Lower lobe of right lung (tissue), 2 donors: ENCODE measurements at regions not wholly inside any gene's neighbourhood (a gene's known extent, or its start where the extent isn't known, plus 50 kb on each side); places are given as distances from the start of the nearest gene placed in this dataset.

Experiments
- ATAC-seq, 2 donors: fragments of 200-7000 bp; cut with Tn5 transposase; one replicate each; pipeline ENCODE4 v1.9.1; 2020 to 2022; ENCODE audit warnings: mild to moderate bottlenecking in 2 of 2, moderate library complexity in 2 of 2
- DNase-seq: peaks from one replicate; pipeline ENCODE4 v3.0.0-alpha.2; 2020
- H3K27ac ChIP-seq: fragments of 200-600 bp; one replicate; pipeline ENCODE4 v1.8.0; 2022
- H3K27me3 ChIP-seq: fragments of 200-600 bp; one replicate; pipeline ENCODE4 v1.8.0; 2022; ENCODE audit warnings: low read depth
- H3K36me3 ChIP-seq: fragments of 200-600 bp; one replicate; pipeline ENCODE4 v1.8.0; 2022; ENCODE audit warnings: mild to moderate bottlenecking
- H3K4me1 ChIP-seq: fragments of 200-600 bp; one replicate; pipeline ENCODE4 v1.8.0; 2022
- H3K4me3 ChIP-seq: fragments of 200-600 bp; one replicate; pipeline ENCODE4 v1.8.0; 2022; ENCODE audit warnings: mild to moderate bottlenecking
- H3K9me3 ChIP-seq: fragments of 200-600 bp; one replicate; pipeline ENCODE4 v1.8.0; 2022
- CTCF ChIP-seq: fragments of 200-600 bp; IDR thresholded peaks from one replicate; pipeline ENCODE4 v1.8.0; 2022; ENCODE audit warnings: antibody characterized with exemption, mild to moderate bottlenecking
- intact Hi-C: fragments of 100-400 bp; cut with DNase I; formaldehyde crosslinking; loops from one replicate; pipeline ENCODE4 v1.11.0; 2022
- donor health status: DM: no; HTN: yes; CAD: no; lungs with severe emphysema.

GRCh38 chr2:239603411-239604356 is 202.9 kb upstream of the HDAC4 start:
- TF ChIP-seq CTCF, result no peak
- no peaks in the 10 kb centered on the region for H3K9me3 ChIP-seq
- DNase-seq (peak; percentile 36), ATAC-seq (no peak)
- H3K36me3 ChIP-seq, result no peaks in the 10 kb centered on the region
- H3K4me3 ChIP-seq, result no peak overlapping the region
- H3K27ac ChIP-seq, result no peak overlapping the region
- peaks cover 10% of the 10 kb centered on the region for H3K4me1 ChIP-seq
- intact Hi-C loops, result no loop called here
- no peaks in the 10 kb centered on the region for H3K27me3 ChIP-seq

DNA sequence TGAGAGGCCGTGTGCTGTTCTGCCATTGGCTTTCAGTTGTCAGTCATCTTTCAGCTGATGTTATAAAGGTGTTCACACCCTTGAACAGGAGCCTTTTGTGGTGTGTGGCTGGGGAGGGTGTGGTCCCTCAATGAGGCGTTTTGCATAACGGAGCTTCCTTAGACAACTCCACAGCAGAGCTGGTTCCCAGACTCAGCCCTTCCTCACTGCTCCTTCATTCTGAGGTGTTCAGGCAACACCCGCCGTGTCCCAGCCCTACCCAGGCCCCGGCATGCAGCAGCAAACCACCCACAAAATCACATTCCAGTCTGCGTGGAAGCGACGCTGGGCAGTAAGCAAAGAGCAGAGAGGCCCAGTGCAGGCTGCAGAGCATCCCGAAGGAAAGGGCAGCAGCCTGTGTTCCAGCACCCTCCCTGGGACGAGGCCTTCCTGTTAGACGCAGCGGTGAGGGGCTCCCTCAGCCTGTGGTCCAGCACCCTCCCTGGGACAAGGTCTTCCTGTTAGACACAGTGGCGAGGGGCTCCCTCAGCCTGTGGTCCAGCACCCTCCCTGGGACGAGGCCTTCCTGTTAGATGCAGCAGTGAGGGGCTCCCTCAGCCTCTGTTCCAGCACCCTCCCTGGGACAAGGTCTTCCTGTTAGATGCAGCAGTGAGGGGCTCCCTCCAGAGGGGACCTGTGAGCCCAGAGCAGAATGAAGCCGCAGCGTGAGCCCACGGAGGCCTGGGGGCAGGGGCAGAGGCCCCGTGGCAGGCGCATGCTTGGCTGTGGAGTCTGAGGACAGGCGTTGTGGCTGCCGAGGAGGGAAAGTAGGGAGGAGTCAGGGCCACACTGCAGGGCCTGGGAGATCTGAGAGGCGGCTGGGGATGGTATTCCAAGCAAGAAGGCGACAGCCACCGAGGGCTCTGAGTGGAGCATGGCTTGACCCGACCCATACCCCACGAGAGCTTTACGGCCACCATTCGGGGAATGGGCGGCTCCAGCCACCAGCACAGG is 201.8 kb upstream of the HDAC4 start:
- no peaks in the 10 kb centered on the region for H3K9me3 ChIP-seq
- ATAC-seq (peak in 1 of 2 donors; percentile 22), DNase-seq (peak; percentile 39)
- intact Hi-C loops, result no loop called here
- H3K27ac ChIP-seq, result no peak overlapping the region
- no peaks in the 10 kb centered on the region for H3K27me3 ChIP-seq
- H3K36me3 ChIP-seq, result no peaks in the 10 kb centered on the region
- peaks cover 10% of the 10 kb centered on the region for H3K4me1 ChIP-seq
- no peak for TF ChIP-seq CTCF
- no peak overlapping the region for H3K4me3 ChIP-seq

DNA sequence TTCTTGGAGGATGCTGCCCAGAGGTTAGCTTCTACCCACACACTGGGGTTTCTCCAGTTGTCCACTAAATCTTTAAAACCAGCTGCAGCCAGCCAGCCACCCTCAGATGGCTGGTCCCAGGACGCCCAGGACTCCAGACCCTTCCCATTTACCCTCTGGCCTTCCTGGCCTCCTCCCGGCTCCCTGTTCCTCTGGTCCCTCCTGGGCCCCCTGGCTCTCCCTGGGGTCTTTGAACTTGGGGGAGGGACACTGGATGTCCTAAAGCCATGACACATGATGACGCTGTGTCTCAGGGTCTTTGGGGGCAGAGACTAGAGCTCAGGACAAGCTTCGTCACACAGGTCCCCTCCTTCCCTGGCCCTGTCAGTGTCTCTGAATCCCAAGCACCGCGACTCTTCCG is 201.1 kb upstream of the HDAC4 start:
- intact Hi-C loops, result no loop called here
- ATAC-seq (no peak), DNase-seq (peak; percentile 24)
- no peak for TF ChIP-seq CTCF
- Histone ChIP-seq H3K4me1 (peaks cover 10% of the 10 kb centered on the region), H3K9me3 (no peaks in the 10 kb centered on the region), H3K4me3 (no peak overlapping the region), H3K27ac (no peak overlapping the region), H3K27me3 (no peaks in the 10 kb centered on the region), H3K36me3 (no peaks in the 10 kb centered on the region)

GRCh38 chr2:239601201-239601851 is 200.5 kb upstream of the HDAC4 start:
- H3K9me3 ChIP-seq, result no peaks in the 10 kb centered on the region
- TF ChIP-seq CTCF, result no peak

DNA sequence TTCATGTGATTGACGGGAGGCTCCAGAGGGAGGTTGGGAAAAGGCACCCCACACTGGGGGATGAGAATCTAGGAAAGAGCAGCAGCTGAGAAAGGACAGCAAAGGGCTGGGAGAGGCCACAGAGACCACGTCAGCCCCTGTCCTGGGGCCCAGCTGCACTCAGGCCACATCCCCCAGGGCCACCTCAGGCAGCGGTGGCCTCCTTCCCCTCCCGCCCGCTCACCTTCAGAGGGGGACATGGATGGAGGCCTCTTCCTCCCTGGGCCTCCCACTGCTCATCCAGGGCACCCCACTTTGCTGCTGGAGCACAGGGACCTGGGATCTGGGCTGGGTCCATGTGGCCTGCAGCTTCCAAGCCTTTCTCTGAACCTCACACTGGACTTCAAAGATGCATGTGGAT is 199.8 kb upstream of the HDAC4 start:
- no peak overlapping the region for H3K27ac ChIP-seq
- no peak overlapping the region for H3K4me3 ChIP-seq
- no peaks in the 10 kb centered on the region for H3K9me3 ChIP-seq
- TF ChIP-seq CTCF, result no peak
- H3K36me3 ChIP-seq, result no peaks in the 10 kb centered on the region
- no peaks in the 10 kb centered on the region for H3K27me3 ChIP-seq
- peak; percentile 14 for DNase-seq
- H3K4me1 ChIP-seq, result peaks cover under 1% of the 10 kb centered on the region
- no peak for ATAC-seq
- intact Hi-C loops, result no loop called here

More at GRCh38 chr2:239601201-239601851, 200.5 kb upstream of the HDAC4 start:
- no peak overlapping the region for H3K4me3 ChIP-seq
- H3K27me3 ChIP-seq, result no peaks in the 10 kb centered on the region
- no peak for ATAC-seq
- DNase-seq, result peak; percentile 28
- H3K36me3 ChIP-seq, result no peaks in the 10 kb centered on the region
- no peak overlapping the region for H3K27ac ChIP-seq
- H3K4me1 ChIP-seq, result peaks cover 7% of the 10 kb centered on the region
- intact Hi-C loops, result no loop called here
